ENCODE measurements at regions not wholly inside any gene's neighbourhood (a gene's known extent, or its start where the extent isn't known, plus 50 kb on each side); places are given as distances from the start of the nearest gene placed in this dataset.

DNA sequence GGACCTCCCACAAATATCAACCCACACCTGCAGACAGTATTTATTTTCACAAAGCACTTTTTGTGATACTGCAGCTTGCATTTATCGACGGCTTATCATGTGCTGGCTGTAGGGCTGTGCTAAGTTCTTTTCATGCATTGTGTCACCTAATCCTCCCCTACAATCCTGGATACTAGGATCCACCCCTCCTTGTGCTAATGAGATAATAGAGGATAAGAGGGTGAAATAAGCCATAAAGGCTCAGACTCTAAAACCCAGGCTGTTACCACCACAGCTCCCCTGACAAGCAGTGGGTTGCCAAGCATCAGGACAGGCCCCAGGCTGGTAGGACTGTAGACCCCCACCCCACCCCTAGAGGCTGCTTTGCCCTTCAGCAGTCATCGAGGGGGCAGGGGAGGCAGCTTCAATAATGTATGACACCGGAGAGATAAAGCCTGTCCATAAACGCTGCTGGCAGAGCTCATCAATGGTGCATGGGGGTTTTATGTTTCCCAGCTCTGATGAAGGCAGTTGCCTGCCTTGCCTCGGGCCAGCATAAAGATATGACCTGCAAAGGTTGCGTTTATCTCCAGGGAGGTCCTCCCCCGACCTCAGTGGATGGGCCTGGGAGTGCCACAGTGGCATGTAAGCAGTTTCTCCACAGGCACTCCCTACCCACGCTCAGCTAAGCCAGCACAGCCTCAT is 73.9 kb upstream of the C16orf82 start:
- TF ChIP-seq, protein P1, sequence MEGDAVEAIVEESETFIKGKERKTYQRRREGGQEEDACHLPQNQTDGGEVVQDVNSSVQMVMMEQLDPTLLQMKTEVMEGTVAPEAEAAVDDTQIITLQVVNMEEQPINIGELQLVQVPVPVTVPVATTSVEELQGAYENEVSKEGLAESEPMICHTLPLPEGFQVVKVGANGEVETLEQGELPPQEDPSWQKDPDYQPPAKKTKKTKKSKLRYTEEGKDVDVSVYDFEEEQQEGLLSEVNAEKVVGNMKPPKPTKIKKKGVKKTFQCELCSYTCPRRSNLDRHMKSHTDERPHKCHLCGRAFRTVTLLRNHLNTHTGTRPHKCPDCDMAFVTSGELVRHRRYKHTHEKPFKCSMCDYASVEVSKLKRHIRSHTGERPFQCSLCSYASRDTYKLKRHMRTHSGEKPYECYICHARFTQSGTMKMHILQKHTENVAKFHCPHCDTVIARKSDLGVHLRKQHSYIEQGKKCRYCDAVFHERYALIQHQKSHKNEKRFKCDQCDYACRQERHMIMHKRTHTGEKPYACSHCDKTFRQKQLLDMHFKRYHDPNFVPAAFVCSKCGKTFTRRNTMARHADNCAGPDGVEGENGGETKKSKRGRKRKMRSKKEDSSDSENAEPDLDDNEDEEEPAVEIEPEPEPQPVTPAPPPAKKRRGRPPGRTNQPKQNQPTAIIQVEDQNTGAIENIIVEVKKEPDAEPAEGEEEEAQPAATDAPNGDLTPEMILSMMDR (IDR thresholded peaks at IDR 0.05), result no peak
- ATAC-seq (ENCODE audit: low FRiP score) (no peak), DNase-seq (ENCODE audit: low spot score) (no peak)

DNA sequence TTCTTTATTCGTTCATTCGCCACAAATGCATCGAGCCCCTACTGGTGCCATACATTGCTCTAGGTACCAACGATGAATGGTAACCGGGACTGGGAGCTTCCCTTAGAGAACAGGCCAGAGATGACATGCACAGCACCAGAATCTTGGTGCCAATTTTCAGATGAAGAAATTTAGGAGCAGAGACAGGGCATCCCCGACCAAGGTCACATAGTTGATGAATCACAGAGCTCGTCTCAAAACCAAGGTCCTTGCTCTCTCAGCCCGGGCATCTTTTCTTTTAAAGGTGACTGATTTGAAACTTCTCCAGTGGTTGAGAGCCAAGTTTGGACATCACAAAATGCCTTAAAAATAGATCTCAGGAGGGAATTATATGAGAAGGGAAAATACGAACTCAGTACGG is 73.2 kb upstream of the C16orf82 start:
- ATAC-seq (ENCODE audit: low FRiP score) (no peak), DNase-seq (ENCODE audit: low spot score) (no peak)

DNA sequence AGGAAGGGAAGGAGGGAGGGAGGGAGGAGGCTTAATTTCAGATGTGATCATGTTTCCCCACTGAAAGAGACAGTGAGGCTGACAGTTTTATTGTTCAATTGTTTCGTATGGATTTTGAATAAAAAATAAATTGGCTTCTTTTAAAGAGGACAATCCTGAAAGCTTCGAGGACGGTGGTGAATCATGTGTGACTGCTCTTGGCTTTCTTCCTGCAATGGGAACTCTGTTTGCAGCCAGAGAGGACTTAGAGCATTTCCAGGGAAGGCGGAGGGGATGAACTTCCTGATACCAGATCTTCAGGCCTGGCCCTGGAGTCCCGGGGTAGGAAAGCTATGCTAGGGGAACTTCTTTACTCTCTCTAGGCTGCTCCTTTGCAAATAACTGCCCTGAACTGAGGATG is 72.8 kb upstream of the C16orf82 start:
- DNase-seq (ENCODE audit: low spot score) (no peak), ATAC-seq (ENCODE audit: low FRiP score) (no peak)
- TF ChIP-seq, protein P1 (IDR thresholded peaks at IDR 0.05), result no peak

More for the DNA sequence above, 73.2 kb upstream of the C16orf82 start:
- TF ChIP-seq, protein P1 (IDR thresholded peaks at IDR 0.05), result no peak

DNA sequence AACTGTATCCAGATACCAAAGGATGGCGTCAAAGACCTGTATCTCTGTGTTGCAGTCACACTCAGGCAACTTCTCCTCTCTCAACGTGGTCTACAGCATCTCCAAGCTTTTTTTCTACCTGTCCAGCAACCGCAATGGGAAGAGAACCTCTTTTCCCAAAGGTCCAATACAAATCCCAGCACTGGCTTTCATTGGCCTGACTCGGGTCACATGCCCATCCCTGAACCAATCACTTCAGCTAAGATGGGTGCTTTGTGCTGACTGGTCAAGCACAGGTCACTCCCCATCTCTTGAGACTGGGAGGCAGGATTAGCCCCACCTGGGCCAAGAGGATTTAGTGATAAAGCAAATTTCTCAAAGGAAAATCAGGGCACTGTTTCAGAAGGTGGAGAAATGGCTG is 71.2 kb upstream of the C16orf82 start:
- TF ChIP-seq, protein P1 (IDR thresholded peaks at IDR 0.05), result no peak
- DNase-seq (ENCODE audit: low spot score), result no peak
- ATAC-seq (ENCODE audit: low FRiP score), result no peak

DNA sequence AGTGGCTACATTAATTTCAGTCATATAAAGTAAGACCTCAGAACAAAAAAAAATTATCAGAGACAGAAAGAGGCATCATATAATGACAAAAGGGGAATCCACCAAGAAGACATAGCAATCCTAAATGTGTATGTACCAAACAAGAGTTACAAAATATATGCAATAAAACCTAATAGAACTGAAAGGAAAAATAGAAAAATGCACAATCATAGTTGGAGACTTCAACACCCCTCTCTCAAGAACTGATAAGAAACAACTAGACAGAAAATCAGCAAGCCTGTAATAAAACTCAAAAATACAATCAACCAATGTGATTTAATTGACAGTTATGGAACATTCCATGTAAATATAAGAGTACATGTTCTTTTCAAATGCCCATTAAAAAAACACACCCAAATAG is 61.3 kb upstream of the C16orf82 start:
- TF ChIP-seq, protein P1 (IDR thresholded peaks at IDR 0.05), result no peak
- ATAC-seq (ENCODE audit: low FRiP score) (no peak), DNase-seq (ENCODE audit: low spot score) (no peak)

Data from omental fat pad (tissue), 3 donors.